ENCODE measurements at regions not wholly inside any gene's neighbourhood (a gene's known extent, or its start where the extent isn't known, plus 50 kb on each side); places are given as distances from the start of the nearest gene placed in this dataset.

- H3K4me3 ChIP-seq (ENCODE audit: low read depth, low read length) = no peak overlapping the region
- DNase-seq (ENCODE audit: low read depth) = no peak
- in situ Hi-C loops (cut with HindIII; ENCODE audit: low sequenced_read_pairs) = no loop called here
- TF ChIP-seq CTCF (IDR thresholded peaks at IDR 0.05; ENCODE audit: low read depth, low read length, missing control alignments) = no peak
These were observed 66.3 kb upstream of the NANOGP8 start for GRCh38 chr15:35151381-35151780.

DNA sequence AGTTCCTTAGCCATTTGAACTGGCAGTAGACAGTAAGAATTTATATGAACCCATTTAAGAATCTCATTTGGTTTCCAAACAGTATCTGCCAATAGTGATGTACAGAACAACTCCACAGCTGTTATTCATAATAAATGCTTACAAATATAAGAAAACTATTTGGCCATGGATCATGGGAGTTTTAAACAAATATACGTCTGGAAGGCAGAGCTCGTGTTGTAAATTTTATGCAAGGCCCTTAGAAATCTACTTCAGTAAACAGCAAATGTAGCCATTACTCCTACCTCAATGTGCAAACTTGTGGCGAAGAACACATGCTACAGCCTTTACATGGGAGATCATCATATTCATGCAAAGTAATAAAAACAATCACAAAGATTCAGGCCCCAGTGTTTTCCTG, 65.3 kb upstream of the NANOGP8 start:
- no peak for DNase-seq (ENCODE audit: low read depth)
- TF ChIP-seq CTCF (IDR thresholded peaks at IDR 0.05; ENCODE audit: low read depth, low read length, missing control alignments) = no peak
- H3K4me3 ChIP-seq (ENCODE audit: low read depth, low read length) = no peak overlapping the region
- in situ Hi-C loops (cut with HindIII; ENCODE audit: low sequenced_read_pairs) = no loop called here

DNA sequence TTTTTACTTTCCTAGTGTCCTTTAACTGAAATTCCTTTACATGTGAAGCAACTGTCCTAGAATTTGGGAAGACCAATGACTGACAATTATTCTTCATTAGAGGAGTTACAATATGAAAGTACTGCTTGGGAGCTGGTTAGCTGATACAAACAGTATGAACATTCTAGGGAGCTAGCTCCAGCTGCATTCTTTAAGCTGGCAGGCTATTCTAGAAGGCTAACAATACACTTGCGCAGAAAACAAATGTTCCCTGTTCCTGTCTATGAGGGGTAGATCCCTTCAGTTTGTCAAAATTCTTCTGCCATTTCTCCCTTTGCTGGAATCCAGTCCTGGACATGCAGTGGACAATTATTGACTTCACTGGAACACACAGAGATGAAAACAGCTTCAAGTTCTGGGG, 60.2 kb upstream of the NANOGP8 start:
- no peak for DNase-seq (ENCODE audit: low read depth)
- in situ Hi-C loops (cut with HindIII; ENCODE audit: low sequenced_read_pairs) = no loop called here
- TF ChIP-seq CTCF (IDR thresholded peaks at IDR 0.05; ENCODE audit: low read depth, low read length, missing control alignments) = no peak
- no peak overlapping the region for H3K4me3 ChIP-seq (ENCODE audit: low read depth, low read length)

- DNase-seq (ENCODE audit: low read depth) = no peak
- H3K4me3 ChIP-seq (ENCODE audit: low read depth, low read length) = no peak overlapping the region
- in situ Hi-C loops (cut with HindIII; ENCODE audit: low sequenced_read_pairs) = no loop called here
- no peak for TF ChIP-seq CTCF (IDR thresholded peaks at IDR 0.05; ENCODE audit: low read depth, low read length, missing control alignments)
These were observed 57.5 kb upstream of the NANOGP8 start for GRCh38 chr15:35142578-35142977.

GRCh38 chr15:35141743-35142471, 56.8 kb upstream of the NANOGP8 start:
- peak; percentile 19 for DNase-seq (ENCODE audit: low read depth)
- in situ Hi-C loops (cut with HindIII; ENCODE audit: low sequenced_read_pairs) = no loop called here
- no peak for TF ChIP-seq CTCF (IDR thresholded peaks at IDR 0.05; ENCODE audit: low read depth, low read length, missing control alignments)
- H3K4me3 ChIP-seq (ENCODE audit: low read depth, low read length) = no peak overlapping the region

DNA sequence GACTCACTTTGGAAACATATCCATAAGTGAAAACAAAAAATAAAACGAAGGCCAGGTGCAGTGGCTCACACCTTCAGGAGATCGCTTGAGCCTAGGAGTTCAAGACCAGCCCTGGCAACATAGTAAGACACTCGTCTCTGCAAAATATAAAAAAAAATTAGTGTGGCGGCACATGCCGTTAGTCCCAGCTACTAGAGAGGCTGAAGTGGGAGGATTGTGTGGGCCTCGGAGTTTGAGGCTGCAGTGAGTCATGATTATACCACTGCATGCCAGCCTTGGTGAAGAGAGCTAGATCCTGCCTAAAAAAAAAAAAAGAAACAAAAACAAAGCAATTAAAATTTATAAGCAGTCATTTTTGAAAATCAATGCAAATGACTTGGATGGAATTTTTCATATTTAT, 54.7 kb upstream of the NANOGP8 start:
- DNase-seq (ENCODE audit: low read depth) = no peak
- in situ Hi-C loops (cut with HindIII; ENCODE audit: low sequenced_read_pairs) = loop anchor here (5.0 kb wide), 1 partner anchor 37 kb away; no protein-coding TSS in a partner anchor
- TF ChIP-seq CTCF (IDR thresholded peaks at IDR 0.05; ENCODE audit: low read depth, low read length, missing control alignments) = no peak
- H3K4me3 ChIP-seq (ENCODE audit: low read depth, low read length) = no peak overlapping the region

Data from astrocyte of the cerebellum (primary cell).